GM19025 (cell line): ENCODE measurements at regions not wholly inside any gene's neighbourhood (a gene's known extent, or its start where the extent isn't known, plus 50 kb on each side); places are given as distances from the start of the nearest gene placed in this dataset.
A peak's percentile ranks its signal among the peaks of the same experiment; 100 is the strongest.

Experiments used
- ATAC-seq: cut with Tn5 transposase; IDR thresholded peaks from one replicate; pipeline ENCODE4 v1.9.1; 2021; ENCODE audit warnings: mild to moderate bottlenecking, low read depth, moderate library complexity; ENCODE audit not compliant: unreplicated experiment

DNA sequence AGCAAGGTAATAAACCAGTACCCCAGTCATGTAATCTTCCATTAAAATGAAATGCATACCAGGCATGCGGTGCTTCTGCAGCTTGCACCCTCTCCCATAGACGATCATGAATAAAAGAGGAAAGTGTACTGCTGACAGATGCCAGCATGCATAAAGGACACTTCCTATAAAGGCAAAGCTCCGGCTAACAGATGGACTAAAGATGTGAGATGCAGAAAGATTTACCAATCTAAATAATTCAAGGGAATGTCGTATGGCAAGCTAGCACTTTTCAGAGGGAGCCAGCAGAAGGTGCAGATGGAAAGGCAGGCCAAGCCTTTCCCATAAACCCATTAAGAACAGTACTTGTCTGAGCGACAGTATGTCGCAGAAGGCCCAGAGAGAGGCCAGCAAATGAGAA is 542.0 kb downstream of the NUF2 start:
- no peak for ATAC-seq

DNA sequence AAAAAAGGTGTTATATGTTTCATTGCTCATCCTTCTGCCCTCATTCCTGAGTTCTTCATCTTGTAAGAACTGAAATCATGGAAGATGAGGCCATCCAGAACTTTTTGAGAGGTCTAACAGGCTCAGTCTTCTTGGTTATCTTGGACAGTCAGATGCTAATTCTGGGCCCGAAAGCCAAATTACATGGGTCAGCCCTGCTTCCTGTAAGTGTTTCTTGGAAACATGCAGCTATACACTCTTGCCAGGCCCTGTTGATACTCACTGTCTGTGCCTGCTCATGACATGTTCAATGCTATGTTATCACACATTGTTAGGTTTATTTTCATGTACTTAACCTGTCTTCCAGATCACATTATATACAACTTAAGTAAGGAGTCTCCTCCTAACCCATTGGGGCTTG is 542.5 kb downstream of the NUF2 start:
- no peak for ATAC-seq

DNA sequence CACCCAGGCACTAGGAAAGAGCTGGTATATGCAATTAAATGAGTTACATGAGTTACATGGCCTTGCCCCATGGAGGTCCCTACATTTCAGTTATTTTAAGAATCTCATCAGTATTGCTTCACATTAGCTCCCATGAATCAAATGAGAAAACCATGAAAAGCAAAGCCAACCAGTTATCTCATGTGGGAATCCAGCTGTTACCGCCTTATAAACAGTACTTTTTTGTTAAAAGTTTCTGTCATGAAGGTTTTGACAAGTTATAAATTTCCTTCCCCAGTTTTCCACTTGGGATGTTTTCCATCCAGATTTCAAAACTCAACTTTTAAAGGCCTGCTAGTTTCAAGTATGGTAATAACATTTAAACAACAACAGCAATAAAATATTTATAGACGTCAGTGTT is 544.8 kb downstream of the NUF2 start:
- ATAC-seq: no peak

DNA sequence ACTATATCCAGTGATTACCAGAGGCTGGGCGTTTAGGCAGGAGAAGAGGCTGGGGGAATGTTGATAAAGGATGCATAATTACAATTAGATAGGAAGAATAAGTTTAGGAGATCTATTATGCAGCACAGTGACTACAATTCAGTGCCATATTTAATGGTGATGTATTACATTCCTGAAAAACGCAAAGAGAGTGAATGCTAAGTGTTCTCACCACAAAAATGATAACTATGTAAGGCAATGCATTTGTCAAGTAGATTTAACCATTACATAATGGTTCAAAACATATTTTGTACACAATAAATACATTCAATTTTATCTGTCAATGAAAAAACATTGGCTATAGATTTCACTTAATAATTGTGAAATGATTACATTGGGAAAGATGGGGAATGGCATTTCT is 548.9 kb downstream of the NUF2 start:
- ATAC-seq: no peak

DNA sequence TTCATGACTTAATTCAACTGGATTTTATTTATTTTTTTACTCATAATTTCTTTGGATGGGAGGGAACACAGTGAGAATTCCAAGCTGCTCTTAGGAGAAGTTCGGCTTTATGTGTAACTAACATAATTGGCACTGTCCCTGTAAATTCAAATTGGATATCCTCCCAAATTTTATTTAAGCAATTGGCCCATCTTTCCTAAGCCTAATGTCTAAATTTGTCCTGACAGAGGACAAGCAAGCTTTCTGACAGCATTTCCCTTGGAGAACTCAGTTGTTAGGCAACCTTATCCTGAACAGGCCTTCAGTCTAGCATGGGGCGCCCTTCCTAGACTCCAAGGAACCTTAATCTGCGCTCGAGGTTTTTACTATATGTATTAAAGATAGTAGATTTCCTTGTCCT is 550.3 kb downstream of the NUF2 start:
- ATAC-seq: no peak

DNA sequence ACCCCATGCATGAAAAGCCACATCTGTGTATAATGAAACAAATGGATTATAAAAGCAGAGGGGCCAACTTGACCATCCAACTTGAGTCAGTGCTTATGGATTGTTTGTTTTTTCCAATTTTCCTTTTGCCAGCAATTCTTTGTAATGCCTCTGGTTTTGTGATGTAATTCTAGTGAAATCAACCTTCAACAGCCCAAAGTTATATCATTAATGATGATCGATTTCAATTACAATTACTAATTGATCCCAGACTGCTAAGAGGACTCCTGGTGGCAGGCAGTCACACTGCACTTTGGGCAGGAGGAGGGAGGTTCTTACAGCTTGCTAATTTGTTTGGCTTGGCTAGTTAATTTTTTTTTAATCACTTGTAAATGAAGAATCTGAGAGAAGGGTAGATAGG is 552.3 kb downstream of the NUF2 start:
- no peak for ATAC-seq

DNA sequence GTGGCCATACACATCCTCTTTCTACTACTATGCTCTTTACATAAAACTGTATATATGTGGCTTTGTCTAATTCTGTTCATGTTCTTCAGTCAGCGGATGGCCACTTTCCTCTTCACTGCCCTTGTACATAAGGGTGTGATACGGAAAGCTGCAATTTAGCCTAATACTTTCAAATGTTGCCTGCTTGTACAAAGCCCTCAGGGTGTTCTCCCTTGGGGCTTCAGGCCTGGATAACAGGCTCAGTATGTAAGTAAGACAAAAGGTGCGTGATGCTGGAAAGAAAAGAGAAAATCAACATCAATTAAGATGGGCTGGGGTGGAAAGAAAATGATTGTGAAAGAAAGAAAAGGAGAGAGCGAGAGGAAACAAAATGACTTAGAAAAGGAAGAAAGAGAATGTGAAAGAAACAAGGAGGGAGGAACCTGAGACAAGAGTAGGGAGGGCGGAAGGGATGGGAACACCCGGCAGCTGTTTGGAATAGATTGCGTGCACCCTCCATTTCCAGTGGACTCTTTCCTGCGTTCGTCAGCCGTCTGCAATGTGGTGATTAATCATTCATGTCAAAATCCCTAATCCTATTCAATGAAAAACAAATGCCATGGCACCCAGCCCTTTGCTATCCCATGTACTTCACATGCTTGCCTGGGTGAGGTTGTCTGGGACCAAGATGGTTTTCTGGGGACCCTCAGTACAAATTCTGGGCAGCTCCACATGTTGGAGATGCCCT is 553.6 kb downstream of the NUF2 start:
- ATAC-seq: no peak

DNA sequence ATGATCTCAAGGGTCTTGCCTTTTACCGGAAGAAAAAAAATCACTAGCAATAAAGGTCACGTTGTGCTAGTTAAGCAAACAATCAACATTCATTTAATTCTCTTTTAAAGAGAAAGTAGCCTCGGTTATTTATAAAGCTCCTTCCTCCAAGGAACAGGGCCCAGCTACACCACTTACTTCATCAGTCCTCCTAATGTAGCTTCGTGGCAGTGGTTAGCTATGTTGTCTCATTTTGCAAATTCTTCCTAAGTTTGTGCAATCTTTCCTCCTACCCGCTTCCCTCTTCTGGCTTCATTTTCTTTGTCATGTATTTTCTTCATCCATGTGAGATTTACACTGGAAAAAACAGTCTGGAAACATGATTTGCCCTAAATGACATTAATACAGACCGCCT is 554.2 kb downstream of the NUF2 start:
- ATAC-seq: no peak

DNA sequence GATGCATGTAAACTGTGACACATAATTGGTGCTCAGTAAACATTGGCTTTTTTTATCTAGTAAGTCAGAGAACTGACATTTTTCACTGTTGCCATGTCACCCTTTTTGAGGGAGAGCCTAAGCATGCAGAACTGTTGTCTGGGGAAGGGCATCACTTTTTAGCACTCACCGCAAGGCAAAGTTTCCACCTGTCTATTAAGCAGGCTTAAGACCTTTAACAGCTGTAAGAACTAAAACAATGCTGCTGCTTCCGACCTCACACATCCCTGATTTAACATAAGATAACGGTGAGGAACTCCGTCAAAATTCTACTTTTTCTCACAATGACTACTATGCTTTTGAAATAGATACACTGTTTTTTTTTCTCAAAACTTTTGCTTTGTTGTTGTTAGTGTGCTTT is 554.8 kb downstream of the NUF2 start:
- ATAC-seq: no peak

DNA sequence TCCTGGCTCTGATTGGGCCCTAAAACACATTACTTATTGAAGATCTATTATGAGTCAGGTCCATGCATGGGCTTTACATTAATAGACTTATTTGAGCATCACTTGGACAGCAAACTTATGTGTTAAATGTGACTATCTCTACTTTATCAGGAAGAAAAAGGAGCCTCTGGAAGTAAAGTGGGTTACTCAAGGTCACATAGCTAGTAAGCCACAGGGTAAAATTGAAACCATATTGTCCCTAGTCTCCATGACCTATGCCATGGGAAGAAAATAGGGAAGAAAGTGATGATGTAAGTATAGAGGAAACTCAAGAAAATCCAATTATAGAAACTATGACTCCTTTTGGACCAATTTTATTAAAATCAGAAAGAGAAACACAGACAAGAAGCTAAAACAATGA is 555.3 kb downstream of the NUF2 start:
- ATAC-seq: no peak

DNA sequence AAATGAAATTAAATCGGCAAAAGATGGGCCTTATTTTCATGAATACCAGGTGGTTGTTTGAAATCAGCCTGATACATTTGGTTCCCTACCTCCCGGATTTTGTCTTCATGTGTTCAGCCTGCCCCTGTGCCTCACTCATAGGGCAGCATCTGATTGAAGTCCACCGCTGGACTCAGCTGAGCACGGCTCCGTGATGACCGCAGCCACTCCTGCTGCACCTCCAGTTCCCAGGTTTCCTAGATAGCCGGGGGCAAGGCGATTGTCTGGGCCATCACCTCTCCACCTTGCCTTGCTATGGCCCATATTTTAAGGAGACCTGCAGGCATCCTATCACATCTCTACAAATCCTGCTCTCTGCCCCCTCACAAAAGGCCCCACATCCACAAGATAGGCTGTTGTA is 563.8 kb downstream of the NUF2 start:
- ATAC-seq: no peak

DNA sequence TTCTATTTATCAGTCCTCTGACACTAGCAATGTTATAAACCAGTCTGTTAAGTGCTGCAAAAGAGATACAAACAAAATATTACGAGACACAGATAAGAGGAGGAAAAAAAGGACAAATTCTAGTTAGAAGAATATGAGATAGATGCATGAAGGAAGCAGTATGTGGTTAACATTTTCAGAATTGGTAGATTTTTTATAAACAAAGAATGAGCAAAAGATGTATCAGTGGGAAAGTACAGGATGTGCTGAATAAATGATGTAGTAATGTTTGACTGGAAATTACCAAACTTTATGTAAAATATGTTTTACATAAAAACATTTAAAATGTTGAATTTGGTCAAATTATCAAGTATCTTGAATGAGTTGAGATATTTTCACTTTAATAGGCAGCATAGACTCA is 574.2 kb downstream of the NUF2 start:
- ATAC-seq: no peak

DNA sequence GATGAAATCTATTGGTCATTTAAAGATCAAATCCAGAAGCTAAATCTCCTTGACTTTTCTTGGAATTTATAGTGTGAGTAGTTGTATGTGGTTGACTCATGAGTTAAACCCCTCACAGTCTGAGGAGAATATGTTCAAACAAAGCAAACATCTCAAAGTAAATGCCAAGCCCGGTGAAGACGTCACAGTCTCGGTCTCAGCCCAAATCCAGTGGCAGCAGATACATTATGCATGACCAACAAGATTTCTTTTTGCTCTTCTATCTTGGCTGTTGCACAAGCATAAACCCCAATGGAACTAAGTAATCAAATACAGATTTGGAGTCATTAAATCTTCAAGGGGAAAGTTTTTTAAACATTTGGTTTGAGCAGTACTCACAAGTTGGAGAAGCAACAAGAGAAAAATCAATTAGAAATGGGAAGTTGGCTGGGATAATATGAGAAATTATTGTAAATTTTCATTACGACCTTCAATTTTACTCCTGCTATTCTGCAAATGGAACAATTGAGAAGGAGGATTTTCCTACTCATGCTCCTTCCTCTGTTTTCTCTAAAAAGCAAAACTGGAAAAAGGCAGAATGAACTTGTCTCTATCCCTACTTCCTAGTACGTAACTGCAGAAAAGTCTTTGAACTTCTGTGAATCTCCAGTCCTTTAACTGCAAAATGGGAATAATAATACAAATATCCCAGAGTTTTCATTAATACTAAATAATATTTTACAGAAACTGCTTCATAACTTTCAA is 575.8 kb downstream of the NUF2 start:
- ATAC-seq: no peak

DNA sequence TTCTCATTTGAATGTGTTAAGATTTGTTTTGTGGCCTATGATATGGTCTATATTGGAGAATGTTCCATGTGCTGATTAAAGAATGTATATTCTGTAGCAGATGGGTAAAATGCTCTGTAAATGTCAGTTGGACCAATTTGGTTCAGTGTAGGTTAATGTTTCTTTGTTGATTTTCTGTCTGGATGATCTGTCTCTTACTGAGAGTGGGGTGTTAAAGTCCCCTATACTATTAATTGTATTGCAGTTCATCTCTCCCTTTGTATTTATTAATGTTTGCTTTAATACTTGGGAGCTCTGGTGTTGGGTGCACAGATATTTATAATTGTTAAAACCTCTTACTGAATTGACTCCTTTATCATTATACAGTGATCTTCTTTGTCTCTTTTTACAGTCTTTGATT is 584.5 kb downstream of the NUF2 start:
- no peak for ATAC-seq

DNA sequence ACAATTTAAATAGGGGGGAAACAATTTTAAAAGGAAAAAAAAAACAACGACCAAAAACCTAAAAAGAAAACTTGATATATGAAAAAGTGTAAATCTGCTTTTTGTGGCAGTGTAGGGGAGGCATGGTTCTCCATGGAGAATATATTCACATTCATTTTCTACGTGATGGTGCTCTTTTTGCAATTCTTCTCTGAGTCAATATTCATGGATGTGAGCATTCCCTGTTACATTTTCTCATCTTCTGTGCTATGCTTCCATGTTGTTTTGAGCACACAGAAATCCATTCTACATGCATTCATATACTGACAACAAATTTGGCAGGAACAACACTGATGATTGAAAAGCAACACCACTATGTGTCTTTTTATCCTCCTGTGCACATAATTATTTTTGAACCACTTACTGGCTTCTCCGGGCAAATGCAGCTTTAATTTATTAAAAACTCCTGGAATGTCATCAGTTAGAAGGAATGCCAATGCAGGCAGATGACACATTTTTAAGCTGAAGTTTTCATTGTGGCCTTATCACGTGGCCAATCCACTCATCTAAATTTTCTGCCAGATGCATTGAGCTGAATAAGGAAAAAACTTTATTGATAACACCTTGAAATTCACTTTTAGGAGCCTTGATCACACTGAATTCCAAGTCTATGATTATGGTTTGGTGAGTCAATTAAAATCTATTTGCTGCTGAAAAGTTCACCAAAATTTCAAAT is 590.6 kb downstream of the NUF2 start:
- ATAC-seq: no peak

DNA sequence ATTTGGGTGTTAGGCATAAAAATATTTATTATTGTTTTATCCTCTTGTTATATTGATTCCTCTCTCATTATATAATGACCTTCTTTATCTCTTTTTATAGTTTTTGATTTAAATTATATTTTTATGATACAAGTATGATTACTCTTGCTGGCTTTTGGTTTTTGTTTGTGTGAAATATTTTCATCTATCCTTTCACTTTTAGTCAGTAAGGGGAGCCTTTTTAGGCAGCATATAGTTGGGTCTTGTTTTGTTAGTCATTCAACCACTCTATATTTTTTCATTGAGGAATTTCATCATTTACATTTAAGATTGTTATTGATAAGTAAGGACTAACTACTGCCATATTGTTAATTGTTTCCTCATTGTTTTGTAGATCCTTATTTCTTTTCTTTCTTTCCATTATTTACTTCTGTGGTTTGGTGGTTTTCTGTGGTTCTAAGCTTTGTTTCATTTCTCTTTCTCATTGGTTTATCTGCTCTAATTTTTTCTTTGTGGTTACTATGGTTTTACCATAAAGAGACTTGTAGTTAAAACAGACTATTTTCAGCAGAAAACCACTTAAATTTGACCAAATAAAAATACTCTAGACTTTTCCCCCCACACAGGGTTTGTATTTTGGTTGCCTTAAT is 593.1 kb downstream of the NUF2 start:
- ATAC-seq: no peak

DNA sequence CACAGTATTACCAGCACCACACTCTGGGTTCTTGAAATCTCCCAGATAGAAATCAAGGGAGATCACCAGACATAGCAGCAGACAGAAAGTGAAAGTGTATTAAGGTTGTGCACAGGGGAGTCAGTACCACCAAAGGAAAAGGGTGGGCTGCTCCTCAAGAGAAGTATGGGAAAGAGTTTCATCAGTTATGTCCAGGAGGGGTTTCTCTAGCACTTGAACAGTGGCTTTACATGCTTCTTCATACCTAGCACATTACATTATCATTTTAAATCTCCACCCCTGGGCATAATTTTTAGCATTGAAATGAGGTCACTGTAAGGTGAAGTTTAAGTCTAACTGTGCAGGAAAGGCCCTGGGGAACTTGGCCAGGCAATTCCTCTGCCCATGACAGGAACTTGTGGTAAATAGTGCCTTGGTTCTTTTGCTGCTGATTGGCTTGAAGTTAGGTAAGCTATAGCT is 601.0 kb downstream of the NUF2 start:
- peak; percentile 76 for ATAC-seq

DNA sequence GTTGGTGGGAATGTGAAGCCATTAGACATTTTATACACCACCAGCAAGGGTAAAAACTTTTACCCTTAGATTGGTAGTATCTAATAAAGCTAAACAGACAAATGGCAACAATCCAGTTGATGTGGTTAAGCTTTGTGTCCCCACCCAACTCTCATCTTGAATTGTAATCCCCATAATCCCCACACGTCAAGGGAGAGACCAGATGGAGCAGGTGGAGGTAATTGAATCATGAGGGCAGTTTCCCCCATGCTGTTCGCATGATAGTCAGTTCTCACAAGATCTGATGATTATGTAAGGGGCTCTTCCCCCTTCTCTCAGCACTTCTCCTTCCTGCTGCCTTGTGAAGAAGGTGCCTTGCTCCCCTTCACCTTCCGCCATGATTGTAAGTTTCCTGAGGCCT is 602.3 kb downstream of the NUF2 start:
- no peak for ATAC-seq

DNA sequence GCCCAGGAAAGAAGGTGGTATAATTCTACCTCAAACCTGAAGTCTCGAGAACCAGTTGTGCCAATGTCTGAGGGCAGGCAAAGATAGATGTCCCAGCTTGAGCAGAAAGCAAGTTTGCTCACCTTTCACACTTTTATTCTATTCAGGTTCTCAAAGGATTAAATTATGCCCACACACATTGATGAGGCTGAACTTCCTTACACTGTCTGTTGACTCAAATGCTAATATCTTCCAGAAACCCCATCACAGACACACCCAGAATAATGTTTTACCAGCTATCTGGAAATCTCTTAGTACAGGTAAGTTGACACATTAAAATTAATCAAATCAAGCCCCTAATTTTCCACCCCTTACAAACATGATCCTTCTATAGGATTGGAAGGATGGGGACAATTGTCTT is 605.7 kb downstream of the NUF2 start:
- no peak for ATAC-seq

DNA sequence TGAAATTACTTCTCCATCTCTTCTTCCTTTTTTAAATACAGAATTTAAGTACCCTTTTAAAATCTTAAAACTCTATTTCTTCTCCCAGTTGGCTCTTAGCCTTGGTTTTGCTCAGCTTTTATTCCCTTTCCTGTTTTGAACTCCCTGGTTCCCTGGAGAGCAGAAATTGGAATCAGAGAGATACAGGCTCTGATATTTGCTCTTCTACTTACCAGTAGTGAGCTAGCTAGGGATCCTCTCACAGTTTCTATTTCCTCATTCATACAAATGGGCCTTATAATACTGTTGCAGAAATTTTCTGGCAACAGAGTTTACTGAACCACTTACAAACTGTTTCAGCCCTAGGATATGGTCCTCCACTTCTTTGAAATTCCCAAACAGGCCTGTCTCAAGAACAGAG is 606.3 kb downstream of the NUF2 start:
- ATAC-seq: no peak

DNA sequence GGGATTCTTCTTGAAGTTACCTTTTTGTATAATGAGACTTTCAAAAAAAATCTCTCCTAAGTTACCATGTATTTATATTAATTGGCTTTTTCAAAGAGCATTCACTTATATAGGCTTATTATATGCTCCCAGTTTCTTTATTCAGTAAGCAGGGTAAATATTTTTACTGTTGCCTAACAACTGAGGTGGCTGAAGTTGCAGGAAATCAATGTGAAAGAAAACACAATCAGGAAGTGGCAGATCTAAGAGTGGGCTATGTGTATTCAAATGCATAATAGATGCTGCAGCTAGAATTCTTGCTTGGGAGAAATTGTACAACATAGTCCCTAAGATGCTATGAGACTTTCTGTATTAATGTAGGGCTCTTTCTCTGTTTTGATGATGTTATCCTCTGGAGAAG is 606.9 kb downstream of the NUF2 start:
- no peak for ATAC-seq
